ENCODE measurements at regions not wholly inside any gene's neighbourhood (a gene's known extent, or its start where the extent isn't known, plus 50 kb on each side); places are given as distances from the start of the nearest gene placed in this dataset.
A peak's percentile ranks its signal among the peaks of the same experiment; 100 is the strongest.

GRCh38 chr6:141562186-141562811 lies 570.4 kb upstream of the GJE1 start:
- Histone ChIP-seq H3K4me1 (ENCODE audit: control insufficient read depth, insufficient read depth, low read length) (no peaks in the 10 kb centered on the region), H3K27me3 (ENCODE audit: control insufficient read depth, insufficient read depth, low read length) (no peaks in the 10 kb centered on the region), H3K36me3 (ENCODE audit: control insufficient read depth, insufficient read depth, low read length) (no peaks in the 10 kb centered on the region), H3K27ac (ENCODE audit: low read length) (peak overlapping the region; percentile 53), H3K9me3 (replicated peaks; ENCODE audit: control insufficient read depth, low read depth, low read length) (no peaks in the 10 kb centered on the region), H3K4me3 (ENCODE audit: low read length) (peak overlapping the region; percentile 15)
- WGBS (ENCODE audit: insufficient coverage), result 31% methylated on average over 6 of the region's 15 CpGs
- DNase-seq, result peak; percentile 42

- Histone ChIP-seq H3K9me3 (replicated peaks; ENCODE audit: control insufficient read depth, low read depth, low read length) (no peaks in the 10 kb centered on the region), H3K36me3 (ENCODE audit: control insufficient read depth, insufficient read depth, low read length) (no peaks in the 10 kb centered on the region), H3K4me3 (ENCODE audit: low read length) (no peak overlapping the region), H3K4me1 (ENCODE audit: control insufficient read depth, insufficient read depth, low read length) (no peaks in the 10 kb centered on the region), H3K27me3 (ENCODE audit: control insufficient read depth, insufficient read depth, low read length) (no peaks in the 10 kb centered on the region), H3K27ac (ENCODE audit: low read length) (no peak overlapping the region)
- no peak for DNase-seq
- no CpG with 5 or more reads among the region's 3 CpGs for WGBS (ENCODE audit: insufficient coverage)
Measured at GRCh38 chr6:141561154-141561553, 571.6 kb upstream of the GJE1 start.

- Histone ChIP-seq H3K27me3 (ENCODE audit: control insufficient read depth, insufficient read depth, low read length) (no peaks in the 10 kb centered on the region), H3K4me1 (ENCODE audit: control insufficient read depth, insufficient read depth, low read length) (no peaks in the 10 kb centered on the region), H3K27ac (ENCODE audit: low read length) (peak overlapping the region; percentile 39), H3K4me3 (ENCODE audit: low read length) (no peak overlapping the region), H3K9me3 (replicated peaks; ENCODE audit: control insufficient read depth, low read depth, low read length) (peaks cover 4% of the 10 kb centered on the region), H3K36me3 (ENCODE audit: control insufficient read depth, insufficient read depth, low read length) (no peaks in the 10 kb centered on the region)
- no CpG with 5 or more reads among the region's 1 CpG for WGBS (ENCODE audit: insufficient coverage)
- DNase-seq, result peak; percentile 64
Measured at GRCh38 chr6:141552463-141552862, 580.3 kb upstream of the GJE1 start.

- Histone ChIP-seq H3K27ac (ENCODE audit: low read length) (peak overlapping the region; percentile 39), H3K36me3 (ENCODE audit: control insufficient read depth, insufficient read depth, low read length) (no peaks in the 10 kb centered on the region), H3K27me3 (ENCODE audit: control insufficient read depth, insufficient read depth, low read length) (no peaks in the 10 kb centered on the region), H3K4me3 (ENCODE audit: low read length) (no peak overlapping the region), H3K9me3 (replicated peaks; ENCODE audit: control insufficient read depth, low read depth, low read length) (peaks cover 4% of the 10 kb centered on the region), H3K4me1 (ENCODE audit: control insufficient read depth, insufficient read depth, low read length) (no peaks in the 10 kb centered on the region)
- WGBS (ENCODE audit: insufficient coverage), result 50% methylated on average over 3 of the region's 5 CpGs
- no peak for DNase-seq
Measured at GRCh38 chr6:141552031-141552430, 580.7 kb upstream of the GJE1 start.

- Histone ChIP-seq H3K9me3 (replicated peaks; ENCODE audit: control insufficient read depth, low read depth, low read length) (peaks cover 4% of the 10 kb centered on the region), H3K4me3 (ENCODE audit: low read length) (no peak overlapping the region), H3K4me1 (ENCODE audit: control insufficient read depth, insufficient read depth, low read length) (no peaks in the 10 kb centered on the region), H3K27ac (ENCODE audit: low read length) (no peak overlapping the region), H3K27me3 (ENCODE audit: control insufficient read depth, insufficient read depth, low read length) (no peaks in the 10 kb centered on the region), H3K36me3 (ENCODE audit: control insufficient read depth, insufficient read depth, low read length) (no peaks in the 10 kb centered on the region)
- no peak for DNase-seq
- no CpG with 5 or more reads among the region's 2 CpGs for WGBS (ENCODE audit: insufficient coverage)
Measured at GRCh38 chr6:141551318-141551717, 581.4 kb upstream of the GJE1 start.

- Histone ChIP-seq H3K27me3 (ENCODE audit: control insufficient read depth, insufficient read depth, low read length) (no peaks in the 10 kb centered on the region), H3K4me3 (ENCODE audit: low read length) (no peak overlapping the region), H3K27ac (ENCODE audit: low read length) (no peak overlapping the region), H3K36me3 (ENCODE audit: control insufficient read depth, insufficient read depth, low read length) (no peaks in the 10 kb centered on the region), H3K9me3 (replicated peaks; ENCODE audit: control insufficient read depth, low read depth, low read length) (peaks cover 4% of the 10 kb centered on the region), H3K4me1 (ENCODE audit: control insufficient read depth, insufficient read depth, low read length) (no peaks in the 10 kb centered on the region)
- DNase-seq, result no peak
- no CpG with 5 or more reads among the region's 1 CpG for WGBS (ENCODE audit: insufficient coverage)
Measured at GRCh38 chr6:141550471-141550870, 582.3 kb upstream of the GJE1 start.

GRCh38 chr6:141548966-141549365 lies 583.8 kb upstream of the GJE1 start:
- Histone ChIP-seq H3K36me3 (ENCODE audit: control insufficient read depth, insufficient read depth, low read length) (no peaks in the 10 kb centered on the region), H3K27me3 (ENCODE audit: control insufficient read depth, insufficient read depth, low read length) (no peaks in the 10 kb centered on the region), H3K4me1 (ENCODE audit: control insufficient read depth, insufficient read depth, low read length) (no peaks in the 10 kb centered on the region), H3K4me3 (ENCODE audit: low read length) (no peak overlapping the region), H3K27ac (ENCODE audit: low read length) (no peak overlapping the region), H3K9me3 (replicated peaks; ENCODE audit: control insufficient read depth, low read depth, low read length) (peaks cover 4% of the 10 kb centered on the region)
- DNase-seq, result no peak
- WGBS (ENCODE audit: insufficient coverage), result no CpG with 5 or more reads among the region's 2 CpGs

GRCh38 chr6:141541581-141542324 lies 591.0 kb upstream of the GJE1 start:
- peak; percentile 60 for DNase-seq
- WGBS (ENCODE audit: insufficient coverage), result no CpG with 5 or more reads among the region's 1 CpG
- no peaks in the 10 kb centered on the region for H3K4me1 ChIP-seq (ENCODE audit: control insufficient read depth, insufficient read depth, low read length)
- no peaks in the 10 kb centered on the region for H3K36me3 ChIP-seq (ENCODE audit: control insufficient read depth, insufficient read depth, low read length)
- no peak overlapping the region for H3K4me3 ChIP-seq (ENCODE audit: low read length)
- no peaks in the 10 kb centered on the region for H3K27me3 ChIP-seq (ENCODE audit: control insufficient read depth, insufficient read depth, low read length)
- no peaks in the 10 kb centered on the region for H3K9me3 ChIP-seq (replicated peaks; ENCODE audit: control insufficient read depth, low read depth, low read length)
- no peak overlapping the region for H3K27ac ChIP-seq (ENCODE audit: low read length)

GRCh38 chr6:141540207-141540606 lies 592.5 kb upstream of the GJE1 start:
- Histone ChIP-seq H3K27me3 (ENCODE audit: control insufficient read depth, insufficient read depth, low read length) (no peaks in the 10 kb centered on the region), H3K4me3 (ENCODE audit: low read length) (no peak overlapping the region), H3K9me3 (replicated peaks; ENCODE audit: control insufficient read depth, low read depth, low read length) (no peaks in the 10 kb centered on the region), H3K36me3 (ENCODE audit: control insufficient read depth, insufficient read depth, low read length) (no peaks in the 10 kb centered on the region), H3K4me1 (ENCODE audit: control insufficient read depth, insufficient read depth, low read length) (no peaks in the 10 kb centered on the region), H3K27ac (ENCODE audit: low read length) (no peak overlapping the region)
- no CpG with 5 or more reads among the region's 4 CpGs for WGBS (ENCODE audit: insufficient coverage)
- no peak for DNase-seq

GRCh38 chr6:141539617-141540016 lies 593.1 kb upstream of the GJE1 start:
- H3K4me1 ChIP-seq (ENCODE audit: control insufficient read depth, insufficient read depth, low read length), result no peaks in the 10 kb centered on the region
- WGBS (ENCODE audit: insufficient coverage), result no CpG with 5 or more reads among the region's 1 CpG
- no peak overlapping the region for H3K4me3 ChIP-seq (ENCODE audit: low read length)
- no peaks in the 10 kb centered on the region for H3K9me3 ChIP-seq (replicated peaks; ENCODE audit: control insufficient read depth, low read depth, low read length)
- no peak overlapping the region for H3K27ac ChIP-seq (ENCODE audit: low read length)
- H3K27me3 ChIP-seq (ENCODE audit: control insufficient read depth, insufficient read depth, low read length), result no peaks in the 10 kb centered on the region
- no peaks in the 10 kb centered on the region for H3K36me3 ChIP-seq (ENCODE audit: control insufficient read depth, insufficient read depth, low read length)
- DNase-seq, result no peak

All from muscle of leg (tissue), 3 donors.